Trophoblast cell (in vitro differentiated cells and primary cell): ENCODE measurements at regions not wholly inside any gene's neighbourhood (a gene's known extent, or its start where the extent isn't known, plus 50 kb on each side); places are given as distances from the start of the nearest gene placed in this dataset.
A peak's percentile ranks its signal among the peaks of the same experiment; 100 is the strongest.

Source experiments
- DNase-seq, 2 donors: peaks; one replicate each; pipeline ENCODE4 v3.0.0-alpha.2; 2016
- H2AFZ ChIP-seq: 2 replicates; pipeline ENCODE4 v1.6.1; 2013; ENCODE audit warnings: low read length, moderate library complexity, mild to moderate bottlenecking; ENCODE audit not compliant: insufficient read depth, poor library complexity
- H2AK5ac ChIP-seq: 2 replicates; pipeline ENCODE4 v1.6.1; 2013; ENCODE audit warnings: mild to moderate bottlenecking, low read length
- H2BK120ac ChIP-seq: 2 replicates; pipeline ENCODE4 v1.6.1; 2013; ENCODE audit warnings: low read length, mild to moderate bottlenecking, moderate library complexity; ENCODE audit not compliant: insufficient read depth, poor library complexity
- H2BK12ac ChIP-seq: 2 replicates; pipeline ENCODE4 v1.6.1; 2013; ENCODE audit warnings: mild to moderate bottlenecking, low read length, moderate library complexity
- H2BK5ac ChIP-seq: 2 replicates; pipeline ENCODE4 v1.6.1; 2013; ENCODE audit warnings: low read length, low read depth, moderate library complexity, mild to moderate bottlenecking; ENCODE audit not compliant: poor library complexity
- H3K14ac ChIP-seq: 2 replicates; pipeline ENCODE4 v1.6.1; 2013; ENCODE audit warnings: mild to moderate bottlenecking, low read length
- H3K18ac ChIP-seq: 2 replicates; pipeline ENCODE4 v1.6.1; 2013; ENCODE audit warnings: mild to moderate bottlenecking, low read length
- H3K23ac ChIP-seq: 2 replicates; pipeline ENCODE4 v1.6.1; 2013; ENCODE audit warnings: low read length
- H3K27ac ChIP-seq: 2 replicates; pipeline ENCODE4 v1.5.1; 2013; ENCODE audit warnings: low read depth, mild to moderate bottlenecking, inconsistent platforms, low read length, moderate library complexity
- H3K27me3 ChIP-seq: 2 replicates; pipeline ENCODE4 v1.6.1; 2013; ENCODE audit warnings: inconsistent platforms, mild to moderate bottlenecking, low read length, moderate library complexity; ENCODE audit not compliant: insufficient read depth
- H3K36me3 ChIP-seq, 2 experiments: 1 replicate in 1 of 2; 2 replicates in 1 of 2; pipeline ENCODE4 v1.6.1; 2013; ENCODE audit warnings: low read length in 2 of 2, mild to moderate bottlenecking in 2 of 2, moderate library complexity in 1 of 2; ENCODE audit not compliant: insufficient read depth in 2 of 2, control insufficient read depth in 1 of 2
- H3K4ac ChIP-seq: 2 replicates; pipeline ENCODE4 v1.6.1; 2013; ENCODE audit warnings: low read depth, mild to moderate bottlenecking, low read length, moderate library complexity
- H3K4me1 ChIP-seq, 2 experiments: 1 replicate in 1 of 2; 2 replicates in 1 of 2; pipeline ENCODE4 v1.6.1; 2013; ENCODE audit warnings: low read length in 2 of 2, mild to moderate bottlenecking in 2 of 2, moderate library complexity in 1 of 2; ENCODE audit not compliant: insufficient read depth in 2 of 2, control insufficient read depth in 1 of 2
- H3K4me2 ChIP-seq: 2 replicates; pipeline ENCODE4 v1.6.1; 2013; ENCODE audit warnings: inconsistent platforms, mild to moderate bottlenecking, low read length, moderate library complexity
- H3K4me3 ChIP-seq: 2 replicates; pipeline ENCODE4 v1.5.1; 2013; ENCODE audit warnings: mild to moderate bottlenecking, low read depth, low read length, inconsistent platforms
- H3K79me1 ChIP-seq: one replicate; pipeline ENCODE4 v1.6.1; 2013; ENCODE audit warnings: low read length
- H3K79me2 ChIP-seq: 2 replicates; pipeline ENCODE4 v1.6.1; 2013; ENCODE audit warnings: low read length, mild to moderate bottlenecking; ENCODE audit not compliant: control insufficient read depth, insufficient read depth, poor library complexity
- H3K9ac ChIP-seq: 2 replicates; pipeline ENCODE4 v1.6.1; 2013; ENCODE audit warnings: mild to moderate bottlenecking, low read length
- H3K9me3 ChIP-seq: 2 replicates; pipeline ENCODE4 v1.6.1; 2013; ENCODE audit warnings: low read depth, mild to moderate bottlenecking, control low read depth, inconsistent platforms, low read length; ENCODE audit not compliant: insufficient read depth
- H4K12ac ChIP-seq: 2 replicates; pipeline ENCODE4 v1.6.1; 2013; ENCODE audit warnings: low read depth, mild to moderate bottlenecking, low read length, moderate library complexity
- H4K8ac ChIP-seq: 2 replicates; pipeline ENCODE4 v1.6.1; 2013; ENCODE audit warnings: low read depth, mild to moderate bottlenecking, low read length, moderate library complexity
- H4K91ac ChIP-seq: one replicate; pipeline ENCODE4 v1.6.1; 2013; ENCODE audit warnings: low read depth, mild to moderate bottlenecking, low read length, moderate library complexity
- WGBS: extraction: QIAGEN DNeasy Blood & Tissue Kit; methylation state at CpG from one replicate; pipeline ENCODE4 v1.1.7; 2013; ENCODE audit warnings: missing lambda C conversion rate; ENCODE audit not compliant: insufficient read length, insufficient coverage; ENCODE audit errors: extremely low coverage; 5-methylcytosine and 5-hydroxymethylcytosine counted together

GRCh38 chr22:49352361-49353169, 475.1 kb downstream of the BRD1 start:
- H4K12ac ChIP-seq = no peak overlapping the region
- H3K14ac ChIP-seq = no peak overlapping the region
- no peak overlapping the region for H4K8ac ChIP-seq
- H3K27me3 ChIP-seq = no peaks in the 10 kb centered on the region
- no peak overlapping the region for H2BK120ac ChIP-seq
- no peak overlapping the region for H3K4ac ChIP-seq
- H3K9me3 ChIP-seq = no peaks in the 10 kb centered on the region
- H3K23ac ChIP-seq = no peak overlapping the region
- H3K9ac ChIP-seq = no peak overlapping the region
- H2AFZ ChIP-seq = no peak overlapping the region
- no peak overlapping the region for H3K4me2 ChIP-seq
- WGBS = no CpG with 5 or more reads among the region's 29 CpGs
- no peak overlapping the region for H3K27ac ChIP-seq
- DNase-seq = no peak
- H2AK5ac ChIP-seq = peak overlapping the region; percentile 20
- no peak overlapping the region for H3K4me3 ChIP-seq
- no peaks in the 10 kb centered on the region for H3K79me1 ChIP-seq
- H3K18ac ChIP-seq = no peak overlapping the region
- no peak overlapping the region for H2BK5ac ChIP-seq
- no peak overlapping the region for H4K91ac ChIP-seq
- peaks cover 8 to 9% of the 10 kb centered on the region in 2 experiments for H3K4me1 ChIP-seq
- no peak overlapping the region for H2BK12ac ChIP-seq
- no peaks in the 10 kb centered on the region for H3K79me2 ChIP-seq
- no peaks in the 10 kb centered on the region for H3K36me3 ChIP-seq

GRCh38 chr22:49351761-49352227, 475.9 kb downstream of the BRD1 start:
- H3K4me1 ChIP-seq = peaks cover 8 to 9% of the 10 kb centered on the region in 2 experiments
- no peaks in the 10 kb centered on the region for H3K36me3 ChIP-seq
- WGBS = no CpG with 5 or more reads among the region's 22 CpGs
- no peak overlapping the region for H3K14ac ChIP-seq
- H4K12ac ChIP-seq = no peak overlapping the region
- no peak overlapping the region for H3K9ac ChIP-seq
- H3K4ac ChIP-seq = no peak overlapping the region
- no peak overlapping the region for H3K4me2 ChIP-seq
- H3K79me2 ChIP-seq = no peaks in the 10 kb centered on the region
- no peaks in the 10 kb centered on the region for H3K9me3 ChIP-seq
- no peak overlapping the region for H3K4me3 ChIP-seq
- H3K27ac ChIP-seq = no peak overlapping the region
- H2AFZ ChIP-seq = no peak overlapping the region
- H3K79me1 ChIP-seq = no peaks in the 10 kb centered on the region
- no peaks in the 10 kb centered on the region for H3K27me3 ChIP-seq
- no peak overlapping the region for H2BK5ac ChIP-seq
- DNase-seq = no peak
- H3K23ac ChIP-seq = no peak overlapping the region
- no peak overlapping the region for H2BK12ac ChIP-seq
- no peak overlapping the region for H4K8ac ChIP-seq
- no peak overlapping the region for H2AK5ac ChIP-seq
- no peak overlapping the region for H4K91ac ChIP-seq
- no peak overlapping the region for H2BK120ac ChIP-seq
- no peak overlapping the region for H3K18ac ChIP-seq

DNA sequence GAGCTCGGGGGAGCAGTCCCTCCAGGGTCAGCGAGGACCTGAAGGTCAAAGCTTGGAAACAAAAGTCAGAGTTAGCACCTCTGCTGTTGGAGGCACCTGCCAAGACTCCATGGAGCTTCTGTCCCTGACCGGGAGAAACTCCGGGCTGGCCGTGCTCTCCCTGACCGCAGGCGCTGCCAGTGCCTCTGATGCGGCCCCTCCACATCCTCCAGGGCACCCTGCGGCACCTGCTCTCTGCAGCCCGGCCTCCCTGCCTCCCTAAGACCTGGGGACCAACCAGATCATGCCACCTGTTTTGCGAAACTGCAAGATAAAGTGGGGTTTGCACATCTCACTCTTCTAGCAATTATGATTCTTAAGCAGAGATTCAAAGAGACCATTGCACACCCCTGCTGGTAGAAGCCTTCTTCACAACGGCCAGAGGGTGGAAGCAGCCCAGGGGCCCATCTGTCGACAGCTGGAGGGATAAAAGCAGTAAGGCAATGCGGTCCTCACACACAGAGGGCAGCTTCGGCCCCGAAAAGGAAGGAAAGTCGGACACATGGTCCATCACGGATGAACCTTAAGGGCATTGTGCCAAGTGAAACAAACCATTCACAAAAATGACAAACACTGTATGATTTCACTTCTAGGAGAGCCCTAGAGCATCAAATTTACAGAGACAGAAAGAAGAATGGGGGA, 477.1 kb downstream of the BRD1 start:
- Histone ChIP-seq H3K27ac (no peak overlapping the region), H2AK5ac (no peak overlapping the region), H3K79me2 (no peaks in the 10 kb centered on the region), H3K9ac (no peak overlapping the region), H3K9me3 (no peaks in the 10 kb centered on the region), H3K4me1 (peaks cover 8 to 9% of the 10 kb centered on the region in 2 experiments), H3K4ac (no peak overlapping the region), H4K8ac (no peak overlapping the region), H3K4me3 (no peak overlapping the region), H2AFZ (no peak overlapping the region), H3K36me3 (no peaks in the 10 kb centered on the region), H2BK120ac (no peak overlapping the region), H4K12ac (no peak overlapping the region), H3K14ac (no peak overlapping the region), H4K91ac (no peak overlapping the region), H3K27me3 (no peaks in the 10 kb centered on the region), H3K18ac (no peak overlapping the region), H2BK12ac (no peak overlapping the region), H2BK5ac (no peak overlapping the region), H3K79me1 (no peaks in the 10 kb centered on the region), H3K4me2 (no peak overlapping the region), H3K23ac (no peak overlapping the region)
- WGBS = no CpG with 5 or more reads among the region's 18 CpGs
- no peak for DNase-seq

- no peak overlapping the region for H3K4ac ChIP-seq
- H3K4me3 ChIP-seq = peak overlapping the region; percentile 21
- H2BK5ac ChIP-seq = no peak overlapping the region
- no peak overlapping the region for H4K91ac ChIP-seq
- H3K36me3 ChIP-seq = no peaks in the 10 kb centered on the region
- H2BK12ac ChIP-seq = no peak overlapping the region
- no peaks in the 10 kb centered on the region for H3K9me3 ChIP-seq
- no peaks in the 10 kb centered on the region for H3K27me3 ChIP-seq
- no peak overlapping the region for H2BK120ac ChIP-seq
- no peak overlapping the region for H3K23ac ChIP-seq
- no peak overlapping the region for H2AK5ac ChIP-seq
- no peak overlapping the region for H3K14ac ChIP-seq
- no peak overlapping the region for H3K9ac ChIP-seq
- H3K79me1 ChIP-seq = no peaks in the 10 kb centered on the region
- WGBS = no CpG with 5 or more reads among the region's 14 CpGs
- H2AFZ ChIP-seq = no peak overlapping the region
- no peak overlapping the region for H4K8ac ChIP-seq
- H3K79me2 ChIP-seq = no peaks in the 10 kb centered on the region
- DNase-seq = no peak
- no peak overlapping the region for H4K12ac ChIP-seq
- H3K18ac ChIP-seq = no peak overlapping the region
- peaks cover 3 to 6% of the 10 kb centered on the region in 2 experiments for H3K4me1 ChIP-seq
- no peak overlapping the region for H3K4me2 ChIP-seq
- no peak overlapping the region for H3K27ac ChIP-seq
Observed at GRCh38 chr22:49349841-49350381, 477.8 kb downstream of the BRD1 start.
